HG03066 (cell line): ENCODE measurements at regions not wholly inside any gene's neighbourhood (a gene's known extent, or its start where the extent isn't known, plus 50 kb on each side); places are given as distances from the start of the nearest gene placed in this dataset.
"Not testable (repeated sequence)": the region's sequence is repeated elsewhere in the genome, so short reads cannot be mapped to it uniquely, and the experiment has no call there.

ENCODE experiments used
- ATAC-seq: cut with Tn5 transposase; IDR thresholded peaks from one replicate; pipeline ENCODE4 v1.9.1; 2021; ENCODE audit warnings: low read depth; ENCODE audit not compliant: unreplicated experiment

DNA sequence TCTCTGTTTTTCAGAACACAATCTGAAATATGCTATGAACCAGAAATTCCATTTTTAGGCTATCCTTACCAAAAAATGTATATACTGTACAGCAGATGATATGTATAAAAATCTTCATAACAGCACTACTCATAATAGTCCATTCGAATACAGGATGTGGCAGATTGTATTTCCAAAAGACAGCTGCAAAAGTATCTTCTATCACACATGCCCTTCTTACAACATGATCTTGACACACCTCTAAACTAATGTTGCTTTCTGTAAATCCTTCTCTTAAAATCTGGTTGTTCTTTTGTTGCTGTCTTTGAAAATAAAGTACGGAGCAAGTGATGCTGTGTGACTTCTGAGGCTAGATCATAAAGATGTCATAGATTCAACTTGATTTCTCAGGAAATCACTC is 409.9 kb upstream of the LUZP2 start:
- ATAC-seq, result no peak

DNA sequence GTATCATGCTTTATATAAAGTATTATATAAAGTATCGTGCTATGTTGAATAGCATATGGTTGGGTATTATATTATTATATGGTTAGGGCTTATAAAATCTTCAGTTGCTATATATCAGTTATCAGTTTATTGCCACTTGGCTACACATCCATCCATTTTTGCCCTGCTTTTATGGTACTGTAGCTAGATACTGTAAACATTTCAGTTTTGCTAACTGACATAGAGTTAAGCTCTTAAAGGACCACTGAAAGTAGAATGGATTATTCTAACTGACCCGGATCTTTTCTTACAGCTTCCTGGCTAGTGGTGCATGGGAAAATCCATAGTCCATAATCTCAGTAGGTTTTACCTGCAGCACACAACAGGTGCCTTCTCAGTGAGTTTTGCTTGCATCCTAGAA is 405.3 kb upstream of the LUZP2 start:
- ATAC-seq, result no peak

DNA sequence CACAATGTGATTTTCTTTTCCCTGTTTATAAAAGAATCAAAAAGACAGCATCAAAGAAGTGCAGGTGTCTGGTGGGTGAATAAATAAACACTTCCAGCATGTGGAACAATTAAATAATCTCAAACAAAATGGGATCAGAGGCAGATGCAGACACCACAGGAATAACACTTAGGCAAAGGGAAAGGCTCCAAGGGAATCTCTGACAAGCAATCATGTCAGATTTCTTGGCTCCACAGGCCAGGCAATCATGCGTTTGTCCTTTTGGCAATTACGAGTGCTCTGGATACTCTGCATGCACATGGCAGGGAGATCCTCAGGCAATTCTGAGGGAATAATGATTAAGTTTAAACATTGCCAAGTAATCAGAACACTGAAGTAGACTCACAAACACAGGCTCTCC is 403.5 kb upstream of the LUZP2 start:
- no peak for ATAC-seq

DNA sequence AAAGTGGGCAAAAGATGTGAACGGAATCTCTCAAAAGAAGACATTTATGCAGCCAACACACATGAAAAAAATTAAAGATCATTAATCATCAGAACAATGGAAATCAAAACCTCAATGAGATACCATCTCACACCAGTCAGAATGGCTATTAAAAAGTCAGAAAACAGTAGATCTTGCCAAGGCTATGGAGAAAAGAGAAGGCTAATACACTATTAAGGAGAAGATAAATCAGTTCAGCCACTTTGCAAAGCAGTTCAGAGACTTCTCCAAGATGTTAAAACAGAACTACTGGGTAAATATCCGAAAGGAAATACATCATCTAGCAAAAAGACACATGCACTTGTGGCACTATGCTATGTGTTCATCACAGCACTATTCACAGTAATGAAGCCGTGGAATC is 388.2 kb upstream of the LUZP2 start:
- ATAC-seq, result no peak

DNA sequence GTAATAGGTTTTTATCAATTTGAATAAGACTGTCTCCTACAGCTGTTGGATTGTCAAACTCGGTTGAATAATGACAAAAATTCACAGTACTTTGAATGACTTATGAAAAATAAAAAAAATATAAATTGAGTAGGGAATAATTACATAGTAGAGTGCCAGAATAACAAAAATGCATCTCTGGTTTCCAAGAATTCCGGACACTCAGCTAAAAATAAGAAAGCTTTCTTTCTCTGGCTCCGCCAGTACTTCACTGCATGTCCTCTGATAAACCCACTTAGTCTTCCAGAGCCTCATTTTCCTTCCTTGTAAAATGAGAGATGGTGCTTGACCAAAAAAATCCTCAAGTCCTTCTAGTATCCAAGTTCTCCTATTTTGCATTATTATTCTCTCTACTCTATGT is 374.6 kb upstream of the LUZP2 start:
- no peak for ATAC-seq

DNA sequence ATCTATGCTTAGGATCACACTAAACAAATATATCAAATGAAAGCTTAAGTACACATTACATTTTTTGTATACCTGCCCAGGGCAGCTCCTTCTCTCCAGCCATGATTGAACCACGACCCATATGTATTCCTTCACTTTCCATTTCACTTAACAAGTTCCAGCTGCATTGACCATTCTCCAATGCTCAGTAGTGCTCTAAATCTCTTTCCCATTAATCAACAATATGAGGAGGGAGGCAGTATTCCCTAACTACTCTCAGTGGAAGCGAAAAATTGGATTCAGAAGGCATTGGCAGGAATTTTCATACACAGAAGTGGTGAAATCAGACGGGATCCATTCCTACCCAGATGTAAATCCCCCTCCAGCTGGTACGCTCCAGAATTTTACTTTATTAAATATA is 372.0 kb upstream of the LUZP2 start:
- ATAC-seq, result no peak

DNA sequence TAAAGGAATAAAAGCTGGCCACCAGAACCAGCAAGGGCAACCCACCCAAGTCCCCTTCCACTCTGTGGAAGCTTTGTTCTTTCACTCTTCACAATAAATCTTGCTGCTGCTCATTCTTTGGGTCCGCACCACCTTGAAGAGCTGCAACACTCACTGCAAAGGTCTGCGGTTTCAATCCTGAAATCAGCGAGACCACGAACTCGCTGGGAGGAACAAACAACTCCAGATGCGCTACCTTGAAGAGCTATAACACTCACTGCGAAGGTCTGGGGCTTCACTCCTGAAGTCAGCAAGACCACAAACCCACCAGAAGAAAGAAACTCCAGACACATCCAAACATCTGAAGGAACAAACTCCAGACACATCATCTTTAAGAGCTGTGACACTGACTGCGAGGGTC is 365.2 kb upstream of the LUZP2 start:
- no peak for ATAC-seq

DNA sequence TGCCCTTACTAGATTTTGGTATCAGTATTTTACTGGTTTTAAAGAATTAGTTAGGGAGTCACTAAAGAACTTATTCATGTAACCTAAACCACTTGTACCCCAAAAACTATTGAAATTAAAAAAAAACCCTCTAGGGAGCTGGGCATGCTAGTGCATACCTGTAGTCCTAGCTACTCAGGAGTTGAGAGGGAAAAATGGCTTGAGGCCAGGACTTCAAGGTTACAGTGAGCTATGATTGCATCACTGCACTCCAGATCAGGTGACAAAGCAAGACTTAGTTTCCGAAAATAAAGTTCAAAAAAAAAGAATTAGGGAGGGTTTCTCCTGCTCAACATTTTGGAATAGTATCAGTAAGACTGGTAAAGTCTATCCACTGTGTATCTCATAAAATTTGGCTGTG is 364.4 kb upstream of the LUZP2 start:
- no peak for ATAC-seq

DNA sequence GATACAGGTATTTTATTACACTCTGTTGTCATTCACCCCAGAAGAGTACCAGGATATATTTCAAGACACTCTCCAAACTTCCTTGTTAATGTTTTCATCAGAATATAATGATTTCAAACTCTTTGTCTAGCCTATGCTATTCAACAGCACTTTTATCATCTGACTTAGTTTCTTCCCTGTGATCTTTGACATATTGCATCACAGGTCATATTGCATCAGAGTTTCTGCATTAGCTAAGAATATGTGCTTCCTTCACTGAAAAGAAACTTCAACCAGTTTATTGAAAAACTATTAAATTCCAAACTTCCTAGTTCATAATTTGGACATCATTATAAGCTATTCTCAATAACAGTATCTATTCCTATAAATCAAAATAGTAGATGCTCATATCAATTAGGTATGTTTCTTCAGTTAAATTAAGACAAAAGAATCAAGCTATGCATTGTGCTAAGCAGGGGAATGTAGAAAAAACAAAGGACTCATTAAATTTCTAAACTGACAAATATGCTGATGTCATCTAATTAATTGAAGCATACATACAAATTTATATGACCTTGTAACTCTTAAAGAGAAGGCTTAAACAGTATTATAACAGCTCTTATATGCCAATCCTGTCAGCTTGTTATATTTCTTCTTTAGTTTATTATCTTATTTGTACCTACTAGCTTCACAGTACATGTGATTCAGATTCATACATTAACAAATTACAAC is 361.8 kb upstream of the LUZP2 start:
- no peak for ATAC-seq

DNA sequence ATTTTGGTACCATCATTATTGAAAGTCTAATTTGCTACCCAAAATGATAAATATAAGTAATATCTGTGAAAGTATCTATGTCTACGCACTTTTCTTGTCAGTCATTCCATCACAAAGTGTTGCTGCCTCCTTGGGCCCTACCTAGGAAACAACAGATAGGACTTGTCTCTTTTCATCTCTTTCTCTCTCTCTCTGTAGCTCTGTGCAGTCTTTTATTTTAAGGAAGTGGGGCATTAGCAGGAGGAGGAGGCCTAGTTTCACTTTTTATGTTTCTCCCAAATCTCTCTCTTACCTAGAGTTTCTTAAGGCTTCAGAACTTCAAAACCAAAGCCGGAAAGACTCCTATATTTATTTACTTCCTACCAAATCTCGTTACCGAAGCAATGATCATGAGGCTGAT is 354.8 kb upstream of the LUZP2 start:
- no peak for ATAC-seq

DNA sequence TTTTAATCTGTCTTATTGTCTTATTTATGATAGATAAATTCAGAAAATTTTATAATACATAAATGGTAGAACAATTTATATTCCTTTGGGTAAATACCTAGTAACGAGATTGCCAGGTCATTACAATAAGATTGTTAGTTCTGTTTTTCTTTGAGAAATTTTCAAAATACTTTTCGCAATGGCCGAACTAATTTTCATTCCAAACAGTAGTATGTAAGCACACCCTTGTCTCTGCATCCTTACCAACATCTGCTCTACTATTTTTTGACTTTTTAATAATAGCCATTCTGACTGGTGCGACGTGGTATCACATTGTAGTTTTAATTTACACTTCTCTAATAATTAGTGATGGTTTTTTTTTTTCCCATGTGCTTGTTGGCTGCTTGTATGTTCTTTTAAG is 351.4 kb upstream of the LUZP2 start:
- no peak for ATAC-seq

DNA sequence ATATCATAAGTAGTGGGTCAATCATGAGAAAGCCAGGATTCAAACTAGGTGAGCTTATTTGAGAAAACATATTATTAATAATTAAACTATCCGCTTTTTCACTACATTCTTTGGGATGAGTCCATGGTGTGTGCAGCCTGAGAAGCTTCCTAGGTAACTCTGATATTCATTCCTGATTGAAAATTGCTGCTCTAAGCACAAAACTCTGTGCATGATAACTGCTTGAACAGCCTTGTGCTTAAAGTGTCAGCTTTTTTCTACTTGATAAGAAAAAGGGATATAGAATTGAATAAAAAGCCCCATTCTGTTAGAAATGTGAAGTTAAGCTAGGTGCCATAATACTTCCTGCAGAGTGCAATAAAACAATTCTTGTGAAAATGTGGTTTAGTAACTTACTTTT is 343.5 kb upstream of the LUZP2 start:
- ATAC-seq, result no peak

DNA sequence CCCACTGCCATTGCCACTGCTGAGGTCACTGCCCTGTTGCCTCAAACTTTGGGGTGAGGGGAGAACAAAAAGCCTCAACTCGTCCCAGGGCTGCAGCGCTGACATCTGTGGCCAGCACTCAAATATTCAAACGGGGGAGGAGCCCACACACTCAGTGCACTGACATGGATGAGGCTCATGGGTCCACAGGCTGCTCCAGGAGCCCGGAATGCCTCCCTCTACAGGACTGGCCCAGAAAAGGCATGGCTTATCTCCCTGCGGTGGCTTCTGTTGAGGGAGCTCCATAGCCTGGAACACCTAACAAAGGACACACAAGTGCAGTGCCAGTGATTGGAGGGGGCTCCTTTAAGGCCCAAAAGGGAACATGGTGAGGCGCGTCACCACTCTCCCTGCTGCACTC is 341.1 kb upstream of the LUZP2 start:
- ATAC-seq, result no peak

DNA sequence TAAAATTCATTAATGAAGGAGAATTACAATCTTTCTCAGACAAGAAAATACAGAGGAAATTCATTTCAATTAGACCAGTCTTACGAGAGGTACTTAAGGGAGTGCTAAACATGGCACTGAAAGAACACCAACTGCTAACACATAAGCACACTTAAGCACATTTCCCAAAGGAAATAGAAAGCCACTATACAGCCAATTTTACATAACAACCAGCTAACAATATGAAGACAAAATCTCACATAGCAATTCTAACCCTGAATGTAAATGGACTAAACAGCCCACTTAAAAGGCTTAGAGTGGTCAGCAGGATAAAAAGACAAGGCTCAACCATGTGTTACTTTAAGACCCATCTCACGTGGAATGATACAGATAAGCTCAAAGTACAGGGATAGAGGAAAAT is 339.5 kb upstream of the LUZP2 start:
- no peak for ATAC-seq

DNA sequence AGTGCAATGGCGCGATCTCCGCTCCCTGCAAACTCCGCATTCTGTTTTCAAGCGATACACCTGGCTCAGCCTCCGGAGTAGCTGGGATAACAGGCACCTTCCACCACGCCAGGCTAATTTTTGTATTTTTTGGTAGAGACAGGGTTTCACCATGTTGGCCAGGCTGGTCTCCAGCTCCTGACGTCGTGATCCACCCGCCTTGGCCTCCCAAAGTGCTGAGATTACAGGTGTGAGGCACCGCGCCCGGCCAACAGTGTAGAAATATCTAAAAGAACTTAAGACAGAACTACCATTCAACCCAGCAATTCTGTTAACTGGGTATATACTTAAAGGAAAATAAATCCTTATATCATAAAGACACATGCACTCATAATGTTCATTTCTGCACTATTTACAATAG is 335.3 kb upstream of the LUZP2 start:
- ATAC-seq, result no peak

DNA sequence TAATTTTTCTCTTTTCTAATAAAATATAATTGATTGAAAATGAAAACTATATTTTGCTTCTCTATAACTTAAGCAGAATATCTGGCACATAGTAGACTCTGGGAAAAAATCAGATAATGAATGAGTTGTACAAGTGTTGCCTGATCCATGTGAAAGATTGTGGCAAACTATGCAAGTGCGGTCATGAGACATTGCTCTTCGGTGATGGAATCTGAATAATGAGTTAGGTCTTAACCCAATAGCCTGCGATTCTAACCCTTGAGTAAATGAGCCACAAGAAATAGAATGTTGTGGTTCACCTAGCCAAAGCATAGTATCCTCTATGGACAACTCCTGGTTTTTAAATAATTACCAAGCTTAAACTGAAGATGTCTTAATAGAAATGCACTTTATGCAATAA is 333.7 kb upstream of the LUZP2 start:
- ATAC-seq, result no peak

DNA sequence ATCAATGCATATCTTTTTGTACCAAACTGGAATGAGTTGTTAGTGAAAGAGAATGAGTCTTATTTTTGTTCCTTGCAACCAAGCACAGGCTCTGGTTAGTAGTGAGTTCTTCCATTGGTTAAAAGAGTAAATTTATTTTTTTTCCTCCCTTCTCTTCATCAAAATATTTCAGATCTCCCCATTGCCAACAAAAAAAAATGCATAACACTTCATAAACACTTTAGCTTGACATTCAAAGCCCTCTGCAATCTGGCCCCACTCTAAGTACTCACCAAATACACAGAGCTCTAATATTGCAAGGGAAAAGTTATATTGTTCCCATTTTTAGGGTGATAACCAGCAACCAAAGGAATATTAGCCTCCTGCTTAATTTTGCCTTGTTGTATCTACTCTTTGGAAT is 333.0 kb upstream of the LUZP2 start:
- no peak for ATAC-seq

DNA sequence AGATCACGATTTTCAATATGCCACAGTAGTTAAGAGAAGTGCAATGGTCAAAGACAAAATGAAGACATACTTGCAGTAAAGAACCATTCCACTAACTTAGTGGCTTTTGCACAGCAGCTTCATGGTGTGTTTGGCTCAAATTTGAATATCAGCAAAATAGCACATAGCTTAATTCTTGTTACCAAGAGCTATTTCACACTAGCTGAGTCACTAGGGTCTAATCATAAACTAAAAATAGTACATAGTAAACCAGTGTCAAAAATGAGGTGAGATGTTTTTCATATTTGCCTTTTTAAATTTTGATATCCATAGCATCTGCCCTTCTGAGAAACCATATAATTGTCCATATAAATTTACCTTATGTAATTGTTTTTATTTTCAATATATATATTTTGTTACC is 325.0 kb upstream of the LUZP2 start:
- ATAC-seq, result no peak

DNA sequence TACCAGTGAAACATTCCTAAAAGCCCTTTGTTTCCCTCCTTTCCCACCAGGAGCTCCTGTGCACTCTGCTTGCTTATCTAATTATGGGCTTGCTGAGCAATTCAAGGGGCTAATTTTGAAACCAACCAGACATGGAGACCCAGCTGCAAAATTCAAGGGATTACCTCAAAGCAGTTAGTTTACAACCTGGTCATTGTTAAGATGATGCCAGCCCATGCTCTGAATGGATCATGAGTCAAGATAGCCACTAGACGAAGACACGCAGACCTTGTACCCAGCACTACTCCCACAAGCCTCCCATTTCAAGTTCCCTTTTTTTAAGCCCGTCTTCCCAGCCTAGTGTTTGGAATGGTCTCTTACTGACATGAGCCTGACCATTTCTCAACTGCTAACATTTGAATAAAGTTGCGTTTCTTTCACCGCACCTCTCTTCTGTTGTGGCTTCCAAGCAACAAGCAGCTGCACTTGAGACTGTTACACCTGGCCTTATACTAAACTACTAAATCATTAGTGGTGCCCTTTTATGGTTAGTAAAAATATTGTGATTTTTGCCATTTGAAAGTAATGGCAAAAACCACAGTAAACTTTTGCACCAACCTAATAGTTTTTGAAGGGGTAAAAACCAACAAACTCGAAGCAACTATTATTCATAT is 315.3 kb upstream of the LUZP2 start:
- no peak for ATAC-seq

DNA sequence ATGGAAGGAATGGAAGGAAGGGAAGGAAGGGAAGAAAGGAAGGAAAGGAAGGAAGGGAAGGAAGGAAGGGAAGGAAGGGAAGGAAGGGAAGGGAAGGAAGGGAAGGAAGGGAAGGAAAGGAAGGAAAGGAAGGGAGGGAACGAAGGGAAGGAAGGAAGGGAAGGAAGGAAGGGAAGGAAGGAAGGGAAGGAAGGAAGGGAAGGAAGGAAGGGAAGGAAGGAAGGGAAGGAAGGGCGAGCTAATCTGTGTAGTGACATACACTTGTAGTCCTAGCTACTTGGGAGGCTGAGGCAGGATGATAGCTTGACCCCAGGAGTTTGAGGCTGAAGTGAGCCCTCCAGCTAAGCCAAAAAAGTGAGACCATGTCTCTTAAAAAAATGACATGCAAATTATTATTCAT is 311.3 kb upstream of the LUZP2 start:
- not testable (repeated sequence) for ATAC-seq

DNA sequence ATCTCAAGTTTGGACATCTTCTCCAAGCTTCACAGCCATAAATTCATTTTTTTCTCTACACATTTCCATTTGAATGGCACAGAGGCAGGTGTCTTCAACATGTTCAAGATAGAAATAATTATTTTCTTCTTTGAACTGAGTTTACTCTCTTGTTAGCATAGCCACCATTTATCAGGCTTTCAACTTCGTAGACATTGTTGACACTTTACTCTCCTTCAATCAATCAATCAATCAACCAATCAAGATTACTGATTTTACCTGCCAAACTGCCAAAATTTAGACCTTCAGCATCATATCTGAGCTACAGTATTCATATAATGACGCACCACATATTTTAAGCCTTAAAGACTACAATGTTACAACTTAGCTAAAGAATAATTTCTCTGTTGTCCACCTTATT is 300.1 kb upstream of the LUZP2 start:
- ATAC-seq, result no peak

DNA sequence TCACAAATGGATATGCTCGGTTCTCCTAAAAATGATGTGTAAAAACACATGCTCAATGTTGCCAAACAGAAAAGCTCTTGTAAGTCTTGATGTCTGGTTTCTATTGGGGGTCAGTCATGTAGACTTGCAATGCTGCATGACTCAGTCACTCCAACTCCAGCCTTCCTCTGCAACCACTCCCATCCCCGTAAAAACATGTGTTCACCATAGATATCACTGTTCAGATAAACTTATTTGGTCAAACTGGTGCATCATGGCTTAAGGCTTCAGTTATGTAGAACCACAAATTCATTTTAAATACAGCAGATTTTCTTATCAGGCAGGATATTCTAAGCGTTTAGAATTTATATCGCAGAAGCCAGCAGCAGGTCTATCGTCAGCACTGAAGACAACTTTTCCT is 298.4 kb upstream of the LUZP2 start:
- ATAC-seq, result no peak

DNA sequence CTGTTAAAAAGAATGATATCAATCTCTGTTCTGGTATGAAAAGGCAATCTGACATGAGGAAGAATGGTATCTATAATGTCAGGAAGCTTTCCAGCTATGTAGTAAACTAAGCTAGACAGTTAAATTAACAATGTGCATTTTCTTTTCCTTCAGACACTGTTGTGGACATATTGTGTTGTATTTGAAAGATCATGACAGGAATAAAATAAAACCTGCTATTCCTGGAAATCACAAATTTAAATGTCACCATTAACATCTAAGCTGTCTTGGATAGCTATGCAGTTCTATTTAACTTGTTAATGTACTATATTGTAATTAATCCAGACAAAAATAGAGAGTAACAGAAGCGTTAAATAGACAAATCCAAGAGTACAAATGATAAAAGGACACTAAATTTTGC is 297.4 kb upstream of the LUZP2 start:
- no peak for ATAC-seq
